DMS 273 (cell line): ENCODE measurements at regions not wholly inside any gene's neighbourhood (a gene's known extent, or its start where the extent isn't known, plus 50 kb on each side); places are given as distances from the start of the nearest gene placed in this dataset.
"Not testable (repeated sequence)": the region's sequence is repeated elsewhere in the genome, so short reads cannot be mapped to it uniquely, and the experiment has no call there.

ENCODE experiments used
- DNase-seq: peaks from one replicate; lab custom pipeline; 2025; ENCODE audit not compliant: unreplicated experiment; lab: John Stamatoyannopoulos, UW

GRCh38 chr5:125064621-125065438, 318.4 kb upstream of the ZNF608 start:
- no peak for DNase-seq

GRCh38 chr5:125065741-125066140, 319.3 kb upstream of the ZNF608 start:
- DNase-seq, result no peak

DNA sequence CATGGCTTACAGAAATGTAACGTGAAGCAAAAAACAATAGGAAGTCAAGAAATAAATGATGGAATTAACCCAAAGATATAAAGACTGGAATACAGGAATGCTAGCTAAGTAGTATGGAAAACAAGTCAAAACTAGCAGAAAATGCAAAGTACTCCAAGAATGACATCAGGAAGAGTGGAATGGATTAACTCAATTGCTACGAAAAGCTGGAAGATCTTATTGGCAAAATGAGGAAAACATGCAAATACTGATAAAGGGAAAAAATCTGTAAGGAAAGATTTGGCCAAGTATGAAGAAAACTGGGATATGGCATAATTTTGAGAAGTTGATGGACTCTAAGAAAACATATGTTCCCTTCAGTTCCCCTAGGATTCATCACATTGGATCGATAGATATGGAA, 324.5 kb upstream of the ZNF608 start:
- DNase-seq, result no peak

- no peak for DNase-seq
Measured at GRCh38 chr5:125073090-125073489, 326.7 kb upstream of the ZNF608 start.

DNA sequence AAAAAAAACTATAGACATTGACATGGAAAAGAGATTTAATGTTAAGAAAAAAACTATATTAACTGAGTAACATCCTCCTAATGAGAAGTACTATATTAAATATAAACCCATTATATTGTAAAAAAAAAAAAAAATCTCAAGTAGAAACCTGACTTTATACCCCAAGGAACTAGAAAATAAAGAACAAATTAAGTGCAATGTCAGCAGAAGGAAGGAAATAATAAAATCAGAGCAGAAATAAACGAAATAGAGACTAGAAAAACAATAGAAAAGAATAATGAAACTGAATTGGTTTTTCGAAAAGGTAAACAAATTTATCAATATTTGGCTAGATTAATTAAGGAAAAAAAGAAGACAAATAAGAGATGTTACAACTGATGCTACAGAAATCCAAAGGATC, 329.1 kb upstream of the ZNF608 start:
- DNase-seq, result no peak

DNA sequence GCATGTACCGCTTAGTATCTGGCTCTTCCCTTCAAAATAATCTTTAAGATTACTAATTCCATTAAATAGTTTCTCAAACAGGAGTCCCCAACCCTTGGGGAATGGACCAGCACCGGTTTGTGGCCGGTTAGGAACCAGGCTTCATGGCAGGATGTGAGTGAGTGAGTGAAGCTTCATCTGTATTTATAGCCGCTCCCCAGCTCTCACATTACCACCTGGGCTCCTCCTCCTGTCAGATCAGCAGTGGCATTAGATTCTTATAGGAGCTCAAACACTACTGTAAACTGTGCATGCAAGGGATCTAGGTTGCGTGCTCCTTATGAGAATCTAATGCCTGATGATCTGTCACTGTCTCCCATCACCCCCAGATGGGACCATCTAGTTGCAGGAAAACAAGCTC, 332.6 kb upstream of the ZNF608 start:
- DNase-seq, result not testable (repeated sequence)

- no peak for DNase-seq
Measured at GRCh38 chr5:125081101-125081500, 334.7 kb upstream of the ZNF608 start.

GRCh38 chr5:125083981-125084380, 337.5 kb upstream of the ZNF608 start:
- DNase-seq, result no peak

- DNase-seq, result no peak
Measured at GRCh38 chr5:125085797-125086505, 339.5 kb upstream of the ZNF608 start.

DNA sequence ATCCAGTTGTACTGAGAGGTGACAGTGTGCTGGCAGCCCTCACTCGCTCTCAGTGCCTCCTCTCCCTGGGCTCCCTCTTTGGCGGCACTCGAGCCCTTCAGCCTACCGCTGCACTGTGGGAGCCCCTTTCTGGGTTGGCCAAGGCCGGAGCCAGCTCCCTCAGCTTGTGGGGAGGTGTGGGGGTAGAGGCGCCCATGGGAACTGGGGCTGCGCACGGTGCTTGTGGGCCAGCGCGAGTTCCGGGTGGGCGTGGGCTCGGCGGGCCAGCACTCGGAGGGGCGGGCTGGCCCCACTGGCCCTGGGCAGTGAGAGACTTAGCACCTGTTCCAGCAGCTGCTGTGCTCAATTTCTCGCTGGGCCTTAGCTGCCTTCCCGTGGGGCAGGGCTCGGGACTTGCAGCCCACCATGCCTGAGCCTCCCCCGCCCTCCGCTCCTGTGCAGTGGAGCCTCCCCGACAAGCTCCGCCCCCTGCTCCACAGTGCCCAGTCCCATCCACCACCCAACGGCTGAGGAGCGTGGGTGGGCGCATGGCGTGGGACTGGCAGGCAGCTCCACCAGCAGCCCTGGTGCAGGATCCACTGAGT, 342.2 kb upstream of the ZNF608 start:
- DNase-seq, result no peak

GRCh38 chr5:125092138-125092537, 345.7 kb upstream of the ZNF608 start:
- DNase-seq, result not testable (repeated sequence)

DNA sequence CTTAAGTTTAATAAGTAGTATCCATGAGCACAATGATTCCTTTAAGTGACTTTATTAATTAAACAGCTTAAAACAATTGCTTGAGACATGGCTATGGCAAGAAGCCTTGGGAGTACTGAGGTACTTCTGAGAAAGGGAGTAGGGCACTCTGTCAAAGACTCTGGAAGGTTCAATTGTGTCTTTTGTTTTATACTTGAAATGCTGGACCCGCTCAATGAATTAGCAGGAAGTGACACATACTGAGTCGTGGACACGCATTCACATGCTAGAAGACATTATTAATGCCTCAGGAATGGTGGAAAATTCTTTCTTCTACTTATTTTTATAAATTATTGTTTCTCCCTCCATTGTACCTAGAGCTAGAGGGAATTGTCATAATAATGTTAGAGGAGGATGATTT, 347.3 kb upstream of the ZNF608 start:
- DNase-seq, result no peak

- no peak for DNase-seq
Measured at GRCh38 chr5:125100342-125100741, 353.9 kb upstream of the ZNF608 start.

- no peak for DNase-seq
Measured at GRCh38 chr5:125100951-125101350, 354.5 kb upstream of the ZNF608 start.

- no peak for DNase-seq
Measured at GRCh38 chr5:125103459-125103858, 357.0 kb upstream of the ZNF608 start.

DNA sequence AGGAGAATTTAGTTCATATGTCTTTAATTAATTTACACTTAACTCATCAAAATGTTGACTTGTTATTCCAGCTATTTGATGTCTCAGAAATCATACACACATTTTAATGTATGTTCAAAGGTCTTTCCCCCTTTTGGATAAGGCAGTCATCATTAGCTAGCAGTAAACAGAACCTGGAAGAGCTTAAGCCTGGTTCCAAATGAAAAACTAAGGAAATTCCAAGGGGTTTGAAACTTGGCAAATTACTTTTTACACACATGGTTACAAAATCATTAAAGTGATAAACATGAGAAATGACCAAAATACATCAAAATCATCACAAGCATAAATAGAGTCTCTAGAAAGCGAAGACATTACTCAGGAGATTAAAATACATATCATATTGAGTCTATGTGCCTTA, 359.8 kb upstream of the ZNF608 start:
- DNase-seq, result no peak

DNA sequence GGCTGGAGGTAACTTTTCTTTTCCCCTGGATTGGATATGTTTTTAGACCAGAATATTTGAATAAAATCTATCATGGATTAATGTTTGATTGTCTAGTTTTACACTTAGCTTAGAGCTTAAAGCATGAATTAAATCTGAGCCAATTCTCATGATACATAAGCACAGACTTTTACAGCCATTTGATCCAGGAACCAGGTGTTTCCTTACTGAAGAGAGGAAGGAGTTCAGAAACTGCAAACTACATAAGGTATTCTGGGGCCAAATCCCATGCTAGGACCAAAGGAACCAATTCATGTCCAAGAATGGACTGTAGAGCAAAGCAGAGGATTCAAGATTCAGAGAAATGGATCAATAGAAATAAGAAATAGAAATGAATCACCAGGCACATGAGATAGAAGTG, 360.4 kb upstream of the ZNF608 start:
- no peak for DNase-seq

DNA sequence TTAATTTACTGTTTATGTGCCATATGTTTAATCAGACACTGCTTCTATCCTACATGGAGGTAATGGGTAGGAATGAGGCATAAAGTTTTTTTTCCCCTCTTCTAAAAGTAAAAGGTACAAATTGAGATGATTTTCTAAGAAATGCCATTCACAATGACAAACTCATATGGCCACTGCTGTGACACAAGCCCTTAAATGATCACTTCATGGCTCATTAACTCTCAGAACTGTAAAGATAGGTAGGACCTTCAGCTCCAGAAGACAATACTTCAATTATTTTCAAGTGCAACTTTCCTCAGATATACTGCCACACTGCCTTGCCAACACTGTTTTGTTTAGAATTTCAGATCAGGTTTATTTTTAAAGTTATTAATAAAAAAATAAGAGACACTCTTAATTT, 362.9 kb upstream of the ZNF608 start:
- no peak for DNase-seq

DNA sequence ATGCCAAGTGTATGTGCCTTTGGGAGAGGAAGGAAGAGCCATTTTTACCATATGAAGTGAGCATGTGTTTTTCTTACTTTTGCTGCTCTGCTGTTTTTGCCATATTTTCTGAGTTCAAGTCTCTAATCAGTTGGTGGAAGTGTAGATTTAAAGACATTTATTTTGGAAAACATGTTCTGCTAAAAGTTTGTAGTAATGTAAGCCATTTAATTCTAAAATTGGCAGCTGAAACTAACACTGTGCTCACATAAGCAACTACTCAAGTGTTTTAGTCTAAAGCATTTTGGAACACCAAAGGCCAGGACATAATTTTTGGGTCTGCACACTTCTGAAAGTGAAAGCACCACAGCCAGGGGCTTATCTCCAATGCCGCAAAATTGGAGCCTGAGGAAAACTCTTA, 363.4 kb upstream of the ZNF608 start:
- no peak for DNase-seq

DNA sequence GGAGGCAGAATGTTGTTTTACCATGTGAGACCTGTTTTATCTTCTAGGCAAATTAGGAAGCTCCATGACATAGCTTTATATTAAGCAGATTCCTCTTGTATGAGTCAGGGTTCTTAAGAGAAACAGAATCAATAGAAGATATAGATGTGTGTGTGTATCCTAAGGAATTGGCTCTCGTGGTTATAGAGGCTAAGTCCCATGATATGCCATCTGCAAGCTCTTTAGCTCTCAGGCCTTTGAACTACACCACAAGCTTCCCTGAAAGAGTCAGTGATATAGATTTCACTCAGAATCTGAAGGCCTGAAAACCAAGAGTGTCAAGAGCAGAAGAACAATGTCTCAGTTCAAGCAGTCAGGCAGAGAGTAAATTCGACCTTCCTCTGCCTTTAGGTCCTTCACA, 365.8 kb upstream of the ZNF608 start:
- no peak for DNase-seq

GRCh38 chr5:125113328-125113727, 366.9 kb upstream of the ZNF608 start:
- no peak for DNase-seq

DNA sequence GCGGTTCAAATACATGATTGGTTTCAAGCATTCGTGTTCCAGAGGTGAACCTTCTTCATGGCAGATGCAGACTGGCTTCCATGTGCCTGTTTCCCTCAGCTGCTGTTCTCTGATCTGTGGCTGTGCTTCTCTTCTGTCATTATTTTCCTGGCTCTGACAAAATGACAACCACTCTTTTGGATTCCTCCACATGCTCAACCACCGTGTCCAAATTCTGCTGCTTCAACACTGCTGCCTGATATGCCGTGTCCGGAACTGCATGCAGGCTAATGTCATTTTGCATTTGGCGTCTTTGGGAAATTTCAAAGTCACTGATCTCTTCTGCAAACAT, 368.7 kb upstream of the ZNF608 start:
- DNase-seq, result no peak
